CD14-positive monocyte (primary cell): ENCODE measurements at regions not wholly inside any gene's neighbourhood (a gene's known extent, or its start where the extent isn't known, plus 50 kb on each side); places are given as distances from the start of the nearest gene placed in this dataset.

ENCODE experiments used
- DNase-seq, 3 donors: peaks; one replicate each; pipeline ENCODE4 v3.0.0-alpha.2; 2011 to 2022
- H2AFZ ChIP-seq: 2 replicates; pipeline ENCODE4 v1.6.0; 2012; ENCODE audit warnings: mild to moderate bottlenecking, low read depth, low read length, inconsistent platforms; ENCODE audit not compliant: insufficient read depth, poor library complexity, severe bottlenecking
- H3K27ac ChIP-seq, 2 donors: 1 replicate in 1 of 2; 2 replicates in 1 of 2; pipeline ENCODE4 v1.5.1; 2012 to 2013; ENCODE audit warnings: low read length in 2 of 2, control low read depth in 1 of 2, inconsistent platforms in 1 of 2, low read depth in 1 of 2, mild to moderate bottlenecking in 1 of 2
- H3K27me3 ChIP-seq, 2 donors: one replicate each; pipeline versions ENCODE4 v1.6.0 to v1.6.1; 2011 to 2013; ENCODE audit warnings: low read length in 2 of 2; ENCODE audit not compliant: control insufficient read depth in 2 of 2, insufficient read depth in 2 of 2
- H3K36me3 ChIP-seq, 2 donors: replicated peaks in 1 of 2; 1 replicate in 1 of 2; 2 replicates in 1 of 2; pipeline versions ENCODE4 v1.5.1 to v1.6.1; 2012 to 2013; ENCODE audit warnings: low read length in 2 of 2, control low read depth in 1 of 2, inconsistent platforms in 1 of 2, mild to moderate bottlenecking in 1 of 2; ENCODE audit not compliant: insufficient read depth in 2 of 2, control insufficient read depth in 1 of 2
- H3K4me1 ChIP-seq, 2 donors: 1 replicate in 1 of 2; 2 replicates in 1 of 2; pipeline versions ENCODE4 v1.5.1 to v1.6.1; 2012 to 2013; ENCODE audit warnings: low read length in 2 of 2, control low read depth in 1 of 2, inconsistent platforms in 1 of 2, mild to moderate bottlenecking in 1 of 2, moderate library complexity in 1 of 2; ENCODE audit not compliant: insufficient read depth in 2 of 2, control insufficient read depth in 1 of 2
- H3K4me2 ChIP-seq: replicated peaks from 2 replicates; pipeline ENCODE3; 2012; ENCODE audit warnings: low read length, moderate library complexity, mild to moderate bottlenecking; ENCODE audit not compliant: poor library complexity, severe bottlenecking; ENCODE audit errors: extremely low read depth
- H3K4me3 ChIP-seq, 3 experiments: fragments of 200-600 bp in 1 of 3; sonication (generic) in 1 of 3; replicated peaks in 1 of 3; 1 replicate in 2 of 3; 2 replicates in 1 of 3; pipeline ENCODE4 v1.5.1; 2011 to 2013; ENCODE audit warnings: low read length in 3 of 3, mild to moderate bottlenecking in 3 of 3, control low read depth in 2 of 3, low read depth in 2 of 3, inconsistent platforms in 1 of 3, moderate library complexity in 1 of 3
- H3K79me2 ChIP-seq: 2 replicates; pipeline ENCODE4 v1.6.0; 2012; ENCODE audit warnings: mild to moderate bottlenecking, control low read depth, inconsistent platforms, low read length, moderate library complexity; ENCODE audit not compliant: insufficient read depth
- H3K9ac ChIP-seq: 2 replicates; pipeline ENCODE4 v1.6.0; 2017; ENCODE audit warnings: low read length, mild to moderate bottlenecking; ENCODE audit not compliant: insufficient read depth, poor library complexity, severe bottlenecking
- H3K9me3 ChIP-seq, 2 donors: replicated peaks in 1 of 2; 1 replicate in 1 of 2; 2 replicates in 1 of 2; pipeline versions ENCODE4 v1.5.1 to v1.6.1; 2012 to 2013; ENCODE audit warnings: low read length in 2 of 2, control low read depth in 1 of 2; ENCODE audit not compliant: control insufficient read depth in 1 of 2, insufficient read depth in 1 of 2
- H4K20me1 ChIP-seq: 2 replicates; pipeline ENCODE4 v1.6.0; 2012; ENCODE audit warnings: mild to moderate bottlenecking, low read length, control low read depth, moderate library complexity; ENCODE audit not compliant: insufficient read depth
- H3K27ac Mint-ChIP-seq, 7 donors: one replicate each; pipeline ENCODE4 v1.8.0; 2020; ENCODE audit warnings: mild to moderate bottlenecking in 7 of 7, mixed read lengths in 7 of 7, moderate library complexity in 6 of 7, inconsistent platforms in 2 of 7
- H3K27me3 Mint-ChIP-seq, 3 donors: one replicate each; pipeline ENCODE4 v1.8.0; 2021 to 2022; ENCODE audit warnings: low read depth in 3 of 3, mild to moderate bottlenecking in 3 of 3, mixed read lengths in 3 of 3, moderate library complexity in 3 of 3, inconsistent platforms in 1 of 3
- H3K36me3 Mint-ChIP-seq, 2 donors: one replicate each; pipeline ENCODE4 v1.8.0; 2020; ENCODE audit warnings: mixed read lengths in 2 of 2, inconsistent platforms in 1 of 2, mild to moderate bottlenecking in 1 of 2
- H3K4me1 Mint-ChIP-seq: one replicate; pipeline ENCODE4 v1.8.0; 2020; ENCODE audit warnings: mild to moderate bottlenecking, mixed read lengths
- H3K4me3 Mint-ChIP-seq, 2 donors: one replicate each; pipeline ENCODE4 v1.8.0; 2020; ENCODE audit warnings: mild to moderate bottlenecking in 2 of 2, mixed read lengths in 2 of 2, moderate library complexity in 1 of 2
- H3K9me3 Mint-ChIP-seq, 7 donors: one replicate each; pipeline ENCODE4 v1.8.0; 2020 to 2022; ENCODE audit warnings: mixed read lengths in 7 of 7, mild to moderate bottlenecking in 6 of 7, moderate library complexity in 6 of 7, inconsistent platforms in 2 of 7
- WGBS: methylation state at CpG from one replicate; pipeline ENCODE4 v1.1.5; 2013; ENCODE audit warnings: missing lambda C conversion rate; ENCODE audit not compliant: insufficient coverage; 5-methylcytosine and 5-hydroxymethylcytosine counted together
- intact Hi-C, 2 donors: fragments of 100-400 bp; cut with micrococcal nuclease; formaldehyde crosslinking; loops; one replicate each; pipeline versions ENCODE4 v1.15.0 to v1.15.1; 2023
- TF ChIP-seq, protein P1 (sequence below): fragments of 200-600 bp; IDR thresholded peaks from one replicate; pipeline ENCODE4 v1.8.0; 2022; ENCODE audit warnings: antibody characterized with exemption, mild to moderate bottlenecking

DNA sequence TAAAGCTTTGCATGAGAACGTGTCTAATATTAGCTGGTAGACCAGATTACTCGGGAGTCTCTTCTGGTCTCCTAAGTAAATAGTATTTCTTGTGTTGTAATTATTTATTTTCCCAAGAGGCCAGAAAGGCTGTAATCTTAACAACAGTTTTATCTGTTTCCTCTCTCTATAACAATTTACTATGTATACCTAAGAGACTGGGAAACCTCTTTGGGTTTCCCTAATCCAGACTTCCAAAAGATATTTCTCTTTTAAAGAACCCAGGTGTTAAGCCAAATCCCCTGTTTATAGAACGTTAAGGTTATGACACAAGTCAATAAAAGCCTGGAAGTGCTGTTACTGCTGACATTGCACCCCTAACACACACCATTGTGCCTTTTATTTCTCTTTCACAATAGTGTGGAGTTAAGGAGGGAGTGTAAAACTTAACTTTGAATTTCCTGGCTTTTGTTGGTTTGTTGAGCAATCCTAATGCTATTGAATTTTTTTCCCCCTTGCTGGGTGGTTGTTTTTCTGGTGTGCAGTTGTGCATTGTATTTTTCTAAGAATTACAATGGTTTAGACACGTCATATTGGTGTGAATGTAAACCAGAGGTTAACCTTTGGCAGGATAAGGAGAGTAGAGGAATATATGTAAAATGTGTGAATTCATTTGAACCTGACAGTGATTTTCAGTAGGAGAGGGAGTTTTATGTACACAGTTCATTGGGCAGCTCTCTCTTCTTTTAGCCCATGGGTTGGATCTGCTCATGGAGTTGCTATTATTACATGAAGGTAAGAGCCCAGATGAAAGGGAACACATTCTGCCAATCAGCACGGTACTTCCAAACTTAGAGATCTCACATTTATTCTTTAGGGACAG is 192.8 kb downstream of the MTX2 start:
- 75% methylated on average over 1 of the region's 5 CpGs for WGBS
- no peaks in the 10 kb centered on the region for H3K36me3 Mint-ChIP-seq
- no peaks in the 10 kb centered on the region for H3K4me1 Mint-ChIP-seq
- no peaks in the 10 kb centered on the region for H3K36me3 ChIP-seq
- H3K9me3 Mint-ChIP-seq: no peaks in the 10 kb centered on the region
- H2AFZ ChIP-seq: no peak overlapping the region
- H3K4me1 ChIP-seq: no peaks in the 10 kb centered on the region
- no peak overlapping the region for H3K27ac ChIP-seq
- DNase-seq: no peak
- TF ChIP-seq, protein P1, sequence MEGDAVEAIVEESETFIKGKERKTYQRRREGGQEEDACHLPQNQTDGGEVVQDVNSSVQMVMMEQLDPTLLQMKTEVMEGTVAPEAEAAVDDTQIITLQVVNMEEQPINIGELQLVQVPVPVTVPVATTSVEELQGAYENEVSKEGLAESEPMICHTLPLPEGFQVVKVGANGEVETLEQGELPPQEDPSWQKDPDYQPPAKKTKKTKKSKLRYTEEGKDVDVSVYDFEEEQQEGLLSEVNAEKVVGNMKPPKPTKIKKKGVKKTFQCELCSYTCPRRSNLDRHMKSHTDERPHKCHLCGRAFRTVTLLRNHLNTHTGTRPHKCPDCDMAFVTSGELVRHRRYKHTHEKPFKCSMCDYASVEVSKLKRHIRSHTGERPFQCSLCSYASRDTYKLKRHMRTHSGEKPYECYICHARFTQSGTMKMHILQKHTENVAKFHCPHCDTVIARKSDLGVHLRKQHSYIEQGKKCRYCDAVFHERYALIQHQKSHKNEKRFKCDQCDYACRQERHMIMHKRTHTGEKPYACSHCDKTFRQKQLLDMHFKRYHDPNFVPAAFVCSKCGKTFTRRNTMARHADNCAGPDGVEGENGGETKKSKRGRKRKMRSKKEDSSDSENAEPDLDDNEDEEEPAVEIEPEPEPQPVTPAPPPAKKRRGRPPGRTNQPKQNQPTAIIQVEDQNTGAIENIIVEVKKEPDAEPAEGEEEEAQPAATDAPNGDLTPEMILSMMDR: no peak
- H3K27me3 ChIP-seq: peaks cover 25 to 28% of the 10 kb centered on the region in 2 donors
- H3K4me2 ChIP-seq: no peak overlapping the region
- H3K79me2 ChIP-seq: no peaks in the 10 kb centered on the region
- no peak overlapping the region for H3K9ac ChIP-seq
- H3K9me3 ChIP-seq: no peaks in the 10 kb centered on the region
- H3K4me3 Mint-ChIP-seq: peak overlapping the region in 1 of 2 donors; percentile 17
- H4K20me1 ChIP-seq: no peaks in the 10 kb centered on the region
- no peak overlapping the region for H3K4me3 ChIP-seq
- H3K27ac Mint-ChIP-seq: no peak overlapping the region
- H3K27me3 Mint-ChIP-seq: peaks cover 12 to 46% (median 19%) of the 10 kb centered on the region in 3 donors
- intact Hi-C loops: no loop called here

DNA sequence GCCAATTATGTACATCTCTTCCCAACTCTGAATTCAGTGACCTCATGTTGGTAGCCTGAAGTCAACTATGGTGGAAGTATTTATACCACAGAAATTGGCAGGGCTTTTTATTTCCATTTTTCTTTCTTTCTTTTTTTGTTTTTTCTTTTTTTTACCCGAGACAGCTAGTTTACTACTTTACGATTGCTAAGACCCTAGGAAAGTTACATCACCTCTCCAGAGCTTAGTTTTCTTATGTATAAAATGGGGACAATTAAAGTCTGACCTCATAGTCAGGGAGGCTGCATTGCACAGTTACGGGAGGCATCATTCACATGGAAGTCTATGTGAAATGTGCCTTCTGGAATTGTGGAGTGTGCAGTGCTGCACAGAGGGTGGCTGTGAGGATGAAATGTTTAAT is 194.3 kb downstream of the MTX2 start:
- intact Hi-C loops: no loop called here
- TF ChIP-seq, protein P1: no peak
- no peak overlapping the region for H2AFZ ChIP-seq
- H3K9me3 Mint-ChIP-seq: peaks cover 0 to 2% (median 0%) of the 10 kb centered on the region in 7 donors
- no peak overlapping the region for H3K4me3 Mint-ChIP-seq
- H3K4me3 ChIP-seq: no peak overlapping the region
- no peaks in the 10 kb centered on the region for H3K79me2 ChIP-seq
- no peaks in the 10 kb centered on the region for H3K36me3 Mint-ChIP-seq
- H3K27ac Mint-ChIP-seq: peak overlapping the region in 1 of 7 donors; percentile 27
- no peak overlapping the region for H3K9ac ChIP-seq
- DNase-seq: no peak
- H3K27ac ChIP-seq: no peak overlapping the region
- H3K27me3 Mint-ChIP-seq: peaks cover 10 to 48% (median 14%) of the 10 kb centered on the region in 3 donors
- no CpG with 5 or more reads among the region's 3 CpGs for WGBS
- H3K36me3 ChIP-seq: no peaks in the 10 kb centered on the region
- no peaks in the 10 kb centered on the region for H3K4me1 Mint-ChIP-seq
- no peak overlapping the region for H3K4me2 ChIP-seq
- no peaks in the 10 kb centered on the region for H3K9me3 ChIP-seq
- H3K4me1 ChIP-seq: no peaks in the 10 kb centered on the region
- H4K20me1 ChIP-seq: no peaks in the 10 kb centered on the region
- peaks cover 20 to 28% of the 10 kb centered on the region in 2 donors for H3K27me3 ChIP-seq
